GM10248 (cell line): ENCODE measurements at regions not wholly inside any gene's neighbourhood (a gene's known extent, or its start where the extent isn't known, plus 50 kb on each side); places are given as distances from the start of the nearest gene placed in this dataset.
A peak's percentile ranks its signal among the peaks of the same experiment; 100 is the strongest.

ENCODE experiments used
- CTCF ChIA-PET: fragments of 300-600 bp; sonication (Branson Sonifier 250); formaldehyde crosslinking; extraction: SDS; loops from one replicate; lab custom pipeline; 2021; ENCODE audit warnings: antibody characterized with exemption; lab: Yijun Ruan, JAX
- POLR2A ChIA-PET: fragments of 350-650 bp; sonication (Branson Sonifier 250); formaldehyde crosslinking; extraction: SDS; loops from one replicate; lab custom pipeline; 2020; ENCODE audit warnings: antibody characterized with exemption; lab: Yijun Ruan, JAX
- DNase-seq: peaks from one replicate; pipeline ENCODE4 v3.0.0; 2012; ENCODE audit errors: extremely low spot score
- CTCF ChIP-seq: IDR thresholded peaks from 2 replicates; pipeline ENCODE4 v1.5.1; 2012; ENCODE audit warnings: mild to moderate bottlenecking, low read depth; ENCODE audit errors: extremely low read depth, missing control alignments, control extremely low read depth

GRCh38 chr4:20394512-20394911, 142.8 kb downstream of the SLIT2 start:
- CTCF ChIA-PET, result interaction anchor here (0.9 to 3.2 kb wide), 7 partner anchors 9 to 293 kb away, joined by 3 to 18 read pairs (median 4); no protein-coding TSS in a partner anchor
- DNase-seq, result no peak
- TF ChIP-seq CTCF, result no peak
- POLR2A ChIA-PET, result no interaction called here

GRCh38 chr4:20395160-20395773, 143.6 kb downstream of the SLIT2 start:
- TF ChIP-seq CTCF, result peak; percentile 64
- peak; percentile 7 for DNase-seq
- ChIA-PET POLR2A (no interaction called here), CTCF (interaction anchor here (0.6 to 3.2 kb wide), 17 partner anchors 9 to 292 kb away, joined by 3 to 18 read pairs (median 4); no protein-coding TSS in a partner anchor)

GRCh38 chr4:20403290-20403689, 151.6 kb downstream of the SLIT2 start:
- DNase-seq, result no peak
- ChIA-PET POLR2A (no interaction called here), CTCF (interaction anchor here (1.3 to 1.4 kb wide), 3 partner anchors 10 to 282 kb away, joined by 3 to 4 read pairs (median 3); no protein-coding TSS in a partner anchor)
- TF ChIP-seq CTCF, result no peak

GRCh38 chr4:20403846-20404245, 152.1 kb downstream of the SLIT2 start:
- CTCF ChIA-PET, result interaction anchor here (1.3 to 1.4 kb wide), 2 partner anchors 10 kb away, joined by 3 read pairs; no protein-coding TSS in a partner anchor
- DNase-seq, result no peak
- POLR2A ChIA-PET, result no interaction called here
- TF ChIP-seq CTCF, result no peak

- no peak for TF ChIP-seq CTCF
- no peak for DNase-seq
- CTCF ChIA-PET, result interaction anchor here (0.9 to 3.5 kb wide), 7 partner anchors 9 to 136 kb away, joined by 3 to 18 read pairs (median 4); no protein-coding TSS in a partner anchor
- POLR2A ChIA-PET, result no interaction called here
Observed at GRCh38 chr4:20408611-20409010, 156.9 kb downstream of the SLIT2 start.

- CTCF ChIA-PET, result no interaction called here
Observed at GRCh38 chr4:20412072-20412471, 160.4 kb downstream of the SLIT2 start.

More at GRCh38 chr4:20412072-20412471, 160.4 kb downstream of the SLIT2 start:
- DNase-seq, result no peak
- POLR2A ChIA-PET, result no interaction called here
- no peak for TF ChIP-seq CTCF
